HG03066 (cell line): ENCODE measurements at regions not wholly inside any gene's neighbourhood (a gene's known extent, or its start where the extent isn't known, plus 50 kb on each side); places are given as distances from the start of the nearest gene placed in this dataset.
"Not testable (repeated sequence)": the region's sequence is repeated elsewhere in the genome, so short reads cannot be mapped to it uniquely, and the experiment has no call there.

ENCODE experiments used
- ATAC-seq: cut with Tn5 transposase; IDR thresholded peaks from one replicate; pipeline ENCODE4 v1.9.1; 2021; ENCODE audit warnings: low read depth; ENCODE audit not compliant: unreplicated experiment

- ATAC-seq = not testable (repeated sequence)
Measured at GRCh38 chr1:66424530-66424929, 109.4 kb upstream of the SGIP1 start.

GRCh38 chr1:66426239-66426853 is 107.6 kb upstream of the SGIP1 start:
- ATAC-seq = no peak

- not testable (repeated sequence) for ATAC-seq
Measured at GRCh38 chr1:66430815-66431214, 103.1 kb upstream of the SGIP1 start.

- no peak for ATAC-seq
Measured at GRCh38 chr1:66431999-66432398, 102.0 kb upstream of the SGIP1 start.

- no peak for ATAC-seq
Measured at GRCh38 chr1:66433611-66434010, 100.3 kb upstream of the SGIP1 start.

GRCh38 chr1:66434096-66434495 is 99.9 kb upstream of the SGIP1 start:
- no peak for ATAC-seq

- ATAC-seq = no peak
Measured at GRCh38 chr1:66435541-66435940, 98.4 kb upstream of the SGIP1 start.

GRCh38 chr1:66436378-66437135 is 97.4 kb upstream of the SGIP1 start:
- peak; percentile 62 for ATAC-seq

GRCh38 chr1:66437136-66437401 is 96.9 kb upstream of the SGIP1 start:
- no peak for ATAC-seq

- ATAC-seq = no peak
Measured at GRCh38 chr1:66438062-66438461, 95.9 kb upstream of the SGIP1 start.

GRCh38 chr1:66438501-66438900 is 95.5 kb upstream of the SGIP1 start:
- ATAC-seq = no peak

- peak; percentile 78 for ATAC-seq
Measured at GRCh38 chr1:66439031-66439740, 94.8 kb upstream of the SGIP1 start.

GRCh38 chr1:66443793-66444192 is 90.2 kb upstream of the SGIP1 start:
- no peak for ATAC-seq

GRCh38 chr1:66444438-66445265 is 89.3 kb upstream of the SGIP1 start:
- no peak for ATAC-seq

- ATAC-seq = peak; percentile 89
Measured at GRCh38 chr1:66445492-66446181, 88.3 kb upstream of the SGIP1 start.

GRCh38 chr1:66446261-66447001 is 87.5 kb upstream of the SGIP1 start:
- peak; percentile 42 for ATAC-seq

GRCh38 chr1:66450043-66450514 is 83.9 kb upstream of the SGIP1 start:
- no peak for ATAC-seq

GRCh38 chr1:66450847-66451246 is 83.1 kb upstream of the SGIP1 start:
- ATAC-seq = no peak

- ATAC-seq = no peak
Measured at GRCh38 chr1:66452162-66452561, 81.8 kb upstream of the SGIP1 start.

GRCh38 chr1:66452982-66453381 is 81.0 kb upstream of the SGIP1 start:
- ATAC-seq = peak; percentile 62
